GM21381 (cell line): ENCODE measurements at regions not wholly inside any gene's neighbourhood (a gene's known extent, or its start where the extent isn't known, plus 50 kb on each side); places are given as distances from the start of the nearest gene placed in this dataset.
"Not testable (repeated sequence)": the region's sequence is repeated elsewhere in the genome, so short reads cannot be mapped to it uniquely, and the experiment has no call there.

ENCODE experiments used
- ATAC-seq: cut with Tn5 transposase; IDR thresholded peaks from one replicate; pipeline ENCODE4 v1.9.1; 2021; ENCODE audit warnings: mild to moderate bottlenecking, moderate library complexity; ENCODE audit not compliant: unreplicated experiment

DNA sequence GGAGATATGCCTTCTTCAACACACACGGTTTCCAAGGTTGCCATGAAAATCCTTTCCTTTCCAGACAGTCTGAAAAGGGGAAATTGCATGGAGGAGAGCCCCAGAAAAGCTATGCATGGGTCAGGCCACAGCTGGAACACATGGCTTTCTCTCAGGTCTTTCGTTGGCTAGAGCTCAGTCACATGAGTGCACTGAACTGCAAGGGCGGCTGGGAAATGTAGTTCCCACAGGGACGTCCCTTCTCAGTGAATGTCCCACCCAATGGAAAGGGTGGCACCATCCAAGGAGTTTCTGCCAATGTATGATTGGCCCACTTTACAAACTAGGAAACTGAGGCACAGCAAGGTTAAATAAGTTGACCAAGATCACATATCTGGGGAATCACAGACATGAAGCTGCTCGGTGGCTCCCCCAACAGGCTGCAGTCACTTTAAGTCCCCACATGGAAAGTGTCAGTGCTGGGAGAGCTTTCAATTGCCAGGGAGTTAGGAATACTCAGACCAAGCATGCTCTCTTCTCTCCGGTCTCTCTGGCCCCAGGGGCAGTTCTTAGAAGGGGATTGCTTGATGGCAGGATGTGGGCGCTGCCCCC lies 571.3 kb downstream of the GLRX3 start:
- ATAC-seq: no peak

DNA sequence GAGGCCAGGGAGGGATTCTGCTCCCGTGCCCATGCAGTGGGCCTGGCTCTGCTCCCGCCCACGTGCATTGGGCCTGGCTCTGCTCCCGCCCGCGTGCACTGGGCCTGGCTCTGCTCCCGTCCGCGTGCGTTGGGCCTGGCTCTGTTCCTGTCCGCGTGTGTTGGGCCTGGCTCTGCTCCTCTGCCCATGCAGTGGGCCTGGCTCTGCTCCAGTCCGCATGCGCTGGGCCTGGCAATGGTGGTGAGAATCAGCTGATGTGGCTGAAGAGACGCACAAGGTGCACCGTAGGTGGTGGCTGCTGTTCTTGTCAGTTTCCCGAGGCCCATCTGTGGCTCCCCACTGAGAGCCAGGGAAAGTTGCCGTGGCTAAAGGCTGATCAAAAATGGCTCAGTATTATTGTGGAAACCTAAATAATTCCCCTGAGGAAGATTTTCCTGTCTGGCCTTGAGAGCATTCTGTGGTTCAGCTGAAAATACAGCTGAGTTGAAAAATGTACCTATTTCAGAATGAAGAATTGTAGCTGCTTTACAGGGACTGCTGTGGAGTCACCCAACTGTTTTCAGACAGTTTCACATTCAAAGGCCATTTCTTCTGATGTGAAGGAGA lies 572.4 kb downstream of the GLRX3 start:
- no peak for ATAC-seq

DNA sequence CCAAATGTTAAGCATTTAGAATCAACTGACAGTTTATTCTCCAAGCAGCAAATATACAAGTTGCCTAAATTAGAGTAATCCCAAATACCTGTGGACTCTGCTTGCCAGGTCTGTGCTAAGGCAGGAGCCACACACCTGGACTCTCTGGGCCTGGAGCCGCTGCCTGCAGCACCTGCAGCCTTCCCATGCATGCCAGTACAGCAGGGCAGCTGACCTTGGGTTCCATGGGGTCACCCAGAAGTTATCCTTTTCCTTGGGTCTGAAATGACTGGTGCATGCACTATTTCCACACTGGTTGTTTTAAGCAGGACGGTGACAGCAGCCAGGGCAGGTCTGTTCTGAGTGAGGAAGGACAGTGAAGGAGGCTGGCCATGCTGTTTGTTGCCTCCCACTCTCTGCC lies 573.2 kb downstream of the GLRX3 start:
- no peak for ATAC-seq

DNA sequence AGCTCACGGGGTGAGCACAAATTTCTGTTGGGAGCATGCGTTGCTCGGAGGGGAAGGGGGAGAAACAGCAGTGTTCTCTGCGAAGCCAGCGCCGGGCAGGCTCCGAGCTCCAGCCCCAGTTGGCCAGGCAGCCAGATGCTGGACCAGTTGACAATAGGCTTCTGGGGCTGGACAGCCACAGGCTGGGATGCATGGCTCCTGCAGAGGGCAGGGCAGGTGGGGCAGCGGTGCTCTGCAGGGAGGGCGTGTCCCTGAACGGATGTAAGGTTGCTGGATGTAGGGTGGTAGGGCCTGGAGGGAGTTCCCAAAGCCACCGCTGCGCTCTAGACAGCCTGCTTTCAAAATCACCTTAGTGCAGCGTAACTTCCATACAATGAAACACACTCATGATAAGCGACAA lies 574.9 kb downstream of the GLRX3 start:
- ATAC-seq: no peak

DNA sequence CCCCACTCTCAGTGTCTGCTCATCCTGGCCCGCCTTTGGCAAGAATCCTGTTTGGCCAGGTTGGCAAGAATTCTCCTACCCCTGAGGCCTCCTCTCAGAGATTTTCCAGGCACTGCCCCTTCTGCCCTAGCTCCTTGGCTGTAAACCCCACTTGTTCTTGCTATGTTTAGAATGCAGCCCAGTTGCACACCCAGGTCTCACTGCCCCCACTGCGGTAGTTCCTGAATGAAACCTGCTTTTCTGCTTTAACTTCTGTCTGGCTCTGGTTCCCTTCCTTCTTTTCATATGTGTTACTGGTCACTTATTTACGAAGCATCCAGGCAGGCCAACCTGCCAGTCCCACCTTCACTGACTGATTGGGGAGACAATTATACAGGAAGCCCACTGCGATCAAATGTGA lies 576.9 kb downstream of the GLRX3 start:
- ATAC-seq: no peak

DNA sequence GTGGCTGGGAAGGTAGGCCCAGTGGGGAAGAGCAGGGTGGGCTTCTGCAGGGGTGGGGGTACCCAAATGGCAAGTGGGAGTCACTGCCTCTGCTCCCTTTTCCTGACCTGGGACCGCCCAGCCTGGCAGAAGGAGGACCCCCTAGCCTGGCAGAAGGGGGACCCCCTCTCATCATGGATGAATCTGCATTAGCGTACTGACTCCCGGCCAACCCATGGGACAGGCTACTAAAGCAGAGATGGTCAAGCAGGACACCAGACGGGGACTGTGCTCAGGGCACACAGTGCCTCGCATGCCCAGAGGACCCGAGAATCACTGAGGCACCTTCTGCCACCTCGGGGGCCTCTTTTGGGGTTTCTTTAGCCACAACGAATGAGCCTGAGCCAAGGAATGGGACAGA lies 577.5 kb downstream of the GLRX3 start:
- ATAC-seq: no peak

DNA sequence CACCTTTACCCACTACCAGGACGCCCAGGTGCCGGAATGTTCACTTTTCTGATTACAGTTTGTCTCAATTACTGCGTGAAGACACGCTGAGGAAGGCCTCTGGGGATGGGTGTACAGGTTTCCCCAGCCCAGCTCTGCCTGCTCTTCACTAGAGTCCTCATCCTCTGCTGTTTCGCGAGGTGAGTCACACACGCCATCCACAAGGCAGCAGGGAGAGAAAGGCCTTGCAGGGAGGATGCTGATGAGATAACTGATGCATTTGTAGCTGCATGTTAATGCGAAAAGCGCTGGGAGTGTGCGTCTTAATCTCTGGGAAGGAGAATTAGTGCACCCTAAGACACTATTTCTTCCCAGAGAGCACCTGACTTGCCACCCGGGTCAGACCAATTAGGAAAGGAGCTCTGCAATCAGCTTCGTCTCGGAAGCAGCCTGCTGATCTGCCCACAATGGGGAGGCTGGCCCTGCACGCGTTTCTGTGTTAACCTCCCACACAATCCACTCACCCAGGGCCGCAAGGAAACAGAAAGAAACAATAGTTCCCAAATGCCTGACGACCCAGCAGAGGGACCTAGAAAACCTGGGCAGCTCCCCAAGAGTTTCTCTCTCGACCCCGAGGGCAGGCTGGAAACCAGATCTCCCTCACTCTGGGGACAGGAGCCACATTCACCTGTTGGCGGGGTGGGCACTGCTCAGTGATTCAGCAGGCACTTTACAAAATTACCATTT lies 578.7 kb downstream of the GLRX3 start:
- ATAC-seq: no peak

DNA sequence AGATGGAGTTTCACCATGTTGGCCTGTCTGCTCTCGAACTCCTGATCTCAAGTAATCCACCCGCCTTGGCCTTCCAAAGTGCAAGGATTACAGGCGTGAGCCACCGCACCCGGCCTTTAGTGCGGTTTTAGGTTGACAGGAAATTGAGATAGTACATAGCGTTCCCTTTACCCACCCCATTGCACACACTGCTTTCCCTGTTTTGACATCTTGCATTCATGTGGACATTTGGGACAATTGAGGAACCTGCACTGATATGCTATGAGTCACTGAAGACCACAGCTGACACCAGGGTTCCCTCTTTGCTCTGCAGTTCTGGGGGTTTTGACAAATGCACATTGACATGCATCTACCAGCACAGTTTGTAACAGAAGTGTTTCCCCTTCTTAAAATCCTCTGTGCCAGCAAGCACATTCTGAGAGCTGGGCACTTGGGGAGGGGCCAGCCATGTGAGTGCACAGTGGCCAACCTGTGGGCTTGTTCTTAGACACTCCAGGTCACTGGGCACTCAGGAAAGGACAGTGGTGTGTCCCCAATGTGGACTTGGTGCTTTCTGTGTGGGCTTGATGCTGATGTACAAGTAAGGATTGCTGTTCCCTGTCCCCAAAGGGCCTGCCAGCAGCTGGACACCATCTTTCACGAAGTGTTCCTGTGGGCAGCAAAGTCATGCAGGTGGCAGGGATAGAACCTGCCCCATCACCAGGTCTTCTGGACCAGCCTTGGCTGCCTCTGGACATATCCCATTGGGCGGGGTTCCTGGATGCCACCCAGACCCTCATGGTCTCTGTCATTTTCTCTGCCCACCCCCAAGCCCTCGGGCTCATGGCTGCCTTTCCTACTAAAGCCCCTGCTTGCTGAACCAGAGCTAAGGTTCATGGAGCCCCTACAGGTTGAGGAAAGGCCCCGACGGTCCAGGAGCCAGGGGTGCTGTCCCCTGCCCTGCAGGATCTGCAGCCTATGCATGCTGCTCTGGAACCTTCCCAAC lies 579.8 kb downstream of the GLRX3 start:
- no peak for ATAC-seq

DNA sequence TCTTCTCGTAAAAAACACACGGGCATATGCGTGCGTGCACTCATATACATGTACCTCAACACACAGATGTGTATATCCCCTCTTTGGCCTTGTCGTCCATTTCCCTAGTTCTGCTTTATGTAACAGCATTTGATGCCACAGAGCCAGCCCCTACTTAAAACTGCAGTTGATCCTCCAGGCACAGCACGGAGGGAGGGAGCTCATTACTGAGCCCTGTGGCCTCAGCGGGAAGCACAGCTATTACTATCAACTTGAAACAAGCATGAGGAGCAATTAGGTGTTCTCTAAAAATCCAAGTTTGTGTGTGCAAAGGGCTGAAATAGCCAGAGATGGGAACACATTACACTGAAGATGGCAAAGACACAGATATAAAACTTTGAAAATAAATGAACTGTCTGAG lies 580.9 kb downstream of the GLRX3 start:
- ATAC-seq: no peak

DNA sequence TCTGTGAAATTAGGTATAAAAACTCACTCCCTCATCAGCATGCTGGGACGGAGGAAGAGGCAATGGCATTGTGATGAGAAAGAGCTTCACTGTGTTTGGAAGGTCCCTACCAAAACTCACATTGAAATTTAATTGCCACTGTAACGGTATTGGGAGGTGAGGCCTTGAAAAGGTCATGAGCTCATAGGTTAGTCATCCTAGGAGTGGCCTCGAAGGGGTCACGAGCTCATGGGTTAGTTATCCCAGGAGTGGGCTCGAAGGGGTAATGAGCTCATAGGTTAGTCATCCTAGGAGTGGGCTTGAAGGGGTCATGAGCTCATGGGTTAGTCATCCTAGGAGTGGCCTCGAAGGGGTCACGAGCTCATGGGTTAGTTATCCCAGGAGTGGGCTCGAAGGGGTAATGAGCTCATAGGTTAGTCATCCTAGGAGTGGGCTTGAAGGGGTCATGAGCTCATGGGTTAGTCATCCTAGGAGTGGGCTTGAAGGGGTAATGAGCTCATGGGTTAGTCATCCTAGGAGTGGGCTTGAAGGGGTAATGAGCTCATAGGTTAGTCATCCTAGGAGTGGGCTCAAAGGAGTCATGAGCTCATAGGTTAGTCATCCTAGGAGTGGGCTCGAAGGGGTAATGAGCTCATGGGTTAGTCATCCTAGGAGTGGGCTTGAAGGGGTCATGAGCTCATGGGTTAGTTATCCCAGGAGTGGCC lies 582.7 kb downstream of the GLRX3 start:
- not testable (repeated sequence) for ATAC-seq

DNA sequence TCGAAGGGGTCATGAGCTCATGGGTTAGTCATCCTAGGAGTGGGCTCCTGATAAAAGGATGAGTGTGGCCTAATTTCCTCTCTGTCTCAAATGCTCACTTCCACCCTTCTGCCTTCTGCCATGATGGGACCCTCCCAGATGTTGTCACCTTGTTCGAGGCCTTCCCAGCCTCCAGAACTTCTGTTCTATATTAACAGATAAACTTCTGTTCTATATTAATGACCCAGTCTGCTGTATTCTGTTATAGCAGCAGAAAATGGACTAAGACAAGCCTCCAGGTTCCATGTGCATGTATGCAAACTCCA lies 583.2 kb downstream of the GLRX3 start:
- no peak for ATAC-seq

DNA sequence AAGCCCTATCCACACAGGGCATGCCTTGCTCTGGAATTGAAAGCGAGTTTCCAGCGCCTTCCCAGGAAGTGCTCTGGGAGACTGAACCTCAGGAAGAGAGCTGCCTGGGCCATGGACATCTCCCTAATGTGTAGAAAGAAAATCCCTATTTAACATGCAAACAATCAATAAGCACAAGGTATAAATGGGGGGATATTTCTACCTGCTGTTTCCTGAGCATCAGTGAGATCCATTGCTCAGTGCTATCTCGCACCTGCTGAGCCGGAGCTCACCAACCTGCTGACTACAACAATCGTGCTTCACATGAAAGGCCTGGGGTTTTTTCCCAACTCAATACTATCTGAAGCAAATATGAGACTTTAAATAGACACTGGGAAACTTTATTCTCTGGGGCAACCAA lies 584.0 kb downstream of the GLRX3 start:
- ATAC-seq: no peak

DNA sequence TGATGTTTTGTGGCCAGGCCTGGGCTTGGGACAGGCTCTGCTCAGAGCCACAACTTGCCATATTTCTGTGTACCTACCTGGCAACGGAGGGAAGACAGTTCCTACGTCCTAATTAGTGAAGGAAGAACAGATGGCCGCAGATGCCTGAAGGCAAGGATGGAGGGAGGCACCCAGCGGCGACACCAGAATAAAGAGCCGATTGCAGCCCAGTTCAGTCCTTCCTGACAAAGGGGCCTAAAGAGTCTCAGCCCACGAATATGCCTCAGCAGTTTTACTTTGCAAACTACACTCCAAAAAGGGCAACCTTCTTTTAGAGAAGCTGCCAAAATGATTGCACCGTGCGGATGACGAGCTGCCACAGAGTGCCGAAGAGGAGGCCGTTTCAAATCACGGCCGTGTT lies 585.8 kb downstream of the GLRX3 start:
- ATAC-seq: no peak

DNA sequence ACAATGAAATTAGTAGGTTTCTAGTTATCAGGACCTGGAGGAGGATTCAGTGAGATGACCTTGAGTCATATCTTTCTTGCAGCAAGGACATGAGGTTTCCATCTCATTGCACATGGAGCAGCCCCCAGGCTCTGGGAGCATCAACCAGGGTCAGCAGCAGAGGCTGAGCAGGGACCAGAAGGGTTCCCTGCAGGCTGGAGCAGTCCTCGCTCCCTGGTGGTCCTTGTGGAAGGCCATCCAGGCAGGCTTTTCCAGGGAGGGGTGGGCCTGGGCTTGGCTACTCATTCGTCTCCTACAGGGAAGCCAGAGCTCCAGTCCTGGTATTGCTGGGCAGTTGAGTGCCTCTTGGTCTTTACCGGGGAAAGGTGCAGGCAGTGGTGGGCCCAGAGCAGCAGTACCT lies 587.5 kb downstream of the GLRX3 start:
- no peak for ATAC-seq

DNA sequence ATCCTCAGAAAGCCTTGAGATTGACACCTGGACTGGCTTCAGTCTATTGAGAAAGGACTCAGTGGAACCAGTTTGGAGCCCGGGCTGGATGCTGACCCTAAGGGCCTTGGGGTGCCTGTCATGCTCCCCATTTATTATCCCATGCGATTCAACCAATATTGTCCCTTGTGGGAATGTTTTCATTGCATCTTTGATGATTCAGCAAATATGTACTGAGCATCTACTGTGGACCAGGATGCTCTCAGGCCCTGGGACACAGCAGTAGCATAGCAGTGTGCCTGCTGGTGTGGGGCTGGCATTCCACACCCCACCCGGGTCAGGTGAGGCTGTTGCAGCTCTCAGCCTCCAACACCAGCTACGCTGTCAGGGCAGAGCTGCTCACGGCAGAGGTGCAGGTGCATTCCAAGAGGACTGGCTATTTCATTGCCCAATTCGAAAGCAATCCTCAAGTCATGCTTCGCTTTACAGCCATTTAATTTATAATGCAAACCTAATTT lies 586.0 kb downstream of the TCERG1L start:
- ATAC-seq: no peak

DNA sequence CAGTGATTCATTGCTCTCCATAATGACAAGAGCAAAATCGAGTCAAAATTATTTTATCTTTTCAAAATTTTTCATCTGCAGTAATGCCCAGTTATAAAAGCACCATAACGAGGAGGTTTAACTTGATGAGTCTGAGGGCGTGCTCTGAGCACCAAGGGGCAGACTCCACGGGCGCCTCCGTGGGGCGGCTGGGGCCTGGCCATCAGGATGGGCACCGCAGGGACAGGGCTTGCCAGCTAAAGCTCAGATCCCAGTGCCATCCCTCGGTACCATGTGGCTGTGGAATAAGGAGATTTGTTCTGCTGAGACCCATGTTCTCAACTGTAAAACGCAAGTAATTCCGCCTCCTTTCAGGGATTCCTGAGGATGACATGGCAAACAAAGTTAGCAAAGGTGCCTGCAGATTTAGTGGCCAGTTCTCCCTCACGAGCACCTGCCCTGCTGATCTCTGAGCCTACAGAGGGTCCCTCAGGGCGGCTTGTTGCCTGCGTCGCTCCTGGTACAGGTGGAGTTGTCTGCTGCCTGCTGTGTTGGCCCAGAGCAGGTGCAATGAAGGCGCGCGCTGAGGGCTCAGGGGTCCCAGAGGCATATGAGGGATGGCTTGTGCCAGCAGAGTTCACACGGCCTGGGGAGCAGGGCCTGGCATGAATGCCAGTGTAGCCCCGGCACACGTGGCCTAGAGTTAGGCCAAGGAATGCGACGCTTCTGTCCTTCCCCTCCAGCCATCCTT lies 584.4 kb downstream of the TCERG1L start:
- ATAC-seq: no peak

DNA sequence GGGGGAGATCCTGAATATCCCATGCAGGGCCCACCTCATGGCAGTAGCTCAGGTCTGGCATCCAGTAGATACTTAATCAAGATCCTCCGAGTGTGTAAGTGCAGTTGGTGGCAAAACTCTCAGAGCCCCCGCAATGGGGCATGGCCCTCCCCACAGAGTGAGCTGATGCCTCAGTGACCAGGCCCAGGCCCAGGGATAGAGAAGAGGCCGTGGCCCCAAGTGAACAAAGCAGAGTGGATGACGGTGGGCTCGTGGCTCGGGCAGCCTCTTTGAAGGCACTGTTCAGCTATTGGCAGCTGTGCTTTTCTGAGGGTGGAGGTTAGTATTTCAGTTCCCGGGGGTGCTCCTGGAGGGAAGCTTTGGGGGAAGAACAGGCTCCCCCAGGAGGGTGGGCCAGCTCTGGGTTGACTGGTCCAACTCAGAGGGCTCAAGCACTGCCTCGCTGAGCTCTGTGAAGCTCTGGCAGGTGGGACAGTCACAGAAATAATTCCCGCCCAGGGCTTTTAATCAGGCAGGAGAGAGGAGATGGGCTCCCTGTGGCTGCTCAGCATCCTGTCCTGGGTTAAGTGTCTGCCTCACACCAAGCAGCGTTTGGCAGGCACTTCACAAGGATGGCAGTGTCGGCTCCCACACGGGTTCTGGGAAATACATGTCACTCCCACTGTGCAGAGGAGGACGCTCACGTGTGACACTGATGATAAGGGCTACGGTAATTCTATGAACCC lies 583.6 kb downstream of the TCERG1L start:
- no peak for ATAC-seq

DNA sequence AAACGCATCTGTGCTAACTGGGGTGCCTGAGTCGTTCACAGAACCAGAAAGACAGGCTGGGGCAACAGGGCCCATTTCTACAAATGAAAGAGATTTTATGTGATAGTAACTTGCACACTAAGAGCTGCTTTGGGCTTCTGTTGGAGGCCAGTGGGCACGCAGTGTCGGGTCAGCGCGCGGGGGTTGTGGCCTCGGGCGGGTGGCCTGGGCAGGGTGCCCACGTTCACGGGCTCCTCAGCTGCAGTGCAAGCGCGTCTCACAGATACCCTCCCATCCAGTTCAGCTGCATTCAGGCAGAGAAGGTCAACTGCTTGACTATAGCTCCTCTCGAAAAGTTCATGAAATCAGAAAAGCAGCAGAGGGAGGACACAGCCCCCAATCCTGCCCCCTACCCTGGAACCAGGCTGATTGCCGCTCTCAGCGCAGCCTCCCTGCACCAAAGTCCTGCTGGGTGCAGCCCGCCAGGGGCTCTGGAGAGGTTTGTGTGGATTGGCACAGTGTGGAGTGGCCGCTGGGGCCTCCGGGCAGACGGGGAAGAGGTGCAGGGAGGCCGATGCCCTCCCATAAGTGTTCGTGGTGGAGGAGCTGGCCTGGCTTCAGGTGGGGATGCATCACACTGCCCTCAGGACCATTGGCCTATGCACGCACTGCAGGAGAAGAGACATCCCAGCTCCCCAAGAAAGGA lies 582.8 kb downstream of the TCERG1L start:
- no peak for ATAC-seq

DNA sequence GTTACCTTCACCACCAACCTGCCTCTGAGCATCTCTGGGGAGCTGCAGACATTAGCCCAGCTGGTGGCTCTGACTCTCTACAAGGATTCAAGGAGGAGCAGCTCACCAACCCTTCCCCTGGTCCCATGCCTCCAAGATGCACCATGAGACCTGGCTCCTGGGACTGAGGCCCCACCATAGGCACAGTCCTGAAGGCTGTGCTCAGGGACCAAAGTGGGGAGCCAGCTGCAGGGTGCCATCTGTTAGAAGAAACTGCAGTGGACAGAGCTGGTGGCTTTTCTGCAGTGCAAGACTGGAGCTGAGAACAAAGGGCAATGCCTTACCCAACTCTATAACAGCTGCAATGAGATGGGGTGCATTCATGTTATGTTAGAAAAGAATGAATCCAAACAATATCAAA lies 581.6 kb downstream of the TCERG1L start:
- ATAC-seq: no peak
